Effector memory CD4-positive, alpha-beta T cell (primary cell): ENCODE measurements at regions not wholly inside any gene's neighbourhood (a gene's known extent, or its start where the extent isn't known, plus 50 kb on each side); places are given as distances from the start of the nearest gene placed in this dataset.
A peak's percentile ranks its signal among the peaks of the same experiment; 100 is the strongest.

ENCODE experiments used
- DNase-seq, 3 donors: peaks; one replicate each; pipeline ENCODE4 v3.0.0-alpha.2; 2020
- H3K27ac ChIP-seq: 2 replicates; pipeline ENCODE4 v1.7.0; 2013; ENCODE audit warnings: mild to moderate bottlenecking, low read length, moderate library complexity; ENCODE audit not compliant: insufficient read depth, poor library complexity, severe bottlenecking
- H3K27me3 ChIP-seq: replicated peaks from 2 replicates; pipeline ENCODE4 v1.7.0; 2013; ENCODE audit warnings: mild to moderate bottlenecking, low read length; ENCODE audit not compliant: insufficient read depth, control insufficient read depth, poor library complexity, severe bottlenecking
- H3K36me3 ChIP-seq: 2 replicates; pipeline ENCODE4 v1.7.0; 2013; ENCODE audit warnings: mild to moderate bottlenecking, low read length, moderate library complexity; ENCODE audit not compliant: control insufficient read depth, insufficient read depth
- H3K4me1 ChIP-seq: 2 replicates; pipeline ENCODE4 v1.7.0; 2013; ENCODE audit warnings: low read length, mild to moderate bottlenecking; ENCODE audit not compliant: control insufficient read depth, insufficient read depth, poor library complexity, severe bottlenecking
- H3K4me3 ChIP-seq: 2 replicates; pipeline ENCODE4 v1.7.0; 2013; ENCODE audit warnings: low read length, low read depth, mild to moderate bottlenecking; ENCODE audit not compliant: insufficient read depth, poor library complexity, severe bottlenecking
- H3K9me3 ChIP-seq: 2 replicates; pipeline ENCODE4 v1.7.0; 2013; ENCODE audit warnings: mild to moderate bottlenecking, low read length, moderate library complexity; ENCODE audit not compliant: control insufficient read depth

- Histone ChIP-seq H3K27ac (no peak overlapping the region), H3K9me3 (no peaks in the 10 kb centered on the region), H3K4me3 (peak overlapping the region; percentile 3), H3K4me1 (no peaks in the 10 kb centered on the region), H3K27me3 (no peaks in the 10 kb centered on the region), H3K36me3 (no peaks in the 10 kb centered on the region)
- no peak for DNase-seq
These were observed 167.1 kb upstream of the MAF start for GRCh38 chr16:79767421-79768275.

- DNase-seq: no peak
- Histone ChIP-seq H3K27me3 (no peaks in the 10 kb centered on the region), H3K4me1 (no peaks in the 10 kb centered on the region), H3K9me3 (no peaks in the 10 kb centered on the region), H3K4me3 (no peak overlapping the region), H3K36me3 (no peaks in the 10 kb centered on the region), H3K27ac (no peak overlapping the region)
These were observed 165.4 kb upstream of the MAF start for GRCh38 chr16:79765901-79766394.

DNA sequence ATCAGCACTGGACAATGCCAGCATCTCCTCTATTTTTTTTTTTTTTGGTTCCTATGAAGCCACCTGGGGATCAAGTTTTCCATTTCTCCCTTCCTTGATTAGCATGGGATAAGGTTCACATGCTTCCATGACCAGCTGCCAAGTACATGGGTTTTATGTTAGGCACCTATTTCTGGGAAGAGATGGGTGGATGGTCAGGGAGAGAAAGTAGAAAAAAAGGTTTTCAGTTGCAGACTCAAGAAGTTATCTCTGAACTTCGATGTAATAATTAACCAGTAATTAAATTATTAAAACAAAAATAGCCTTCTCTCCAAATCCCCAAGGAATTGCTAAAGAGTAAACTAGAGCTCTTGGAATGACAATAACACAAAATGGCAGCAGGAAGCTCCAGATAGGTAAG is 164.9 kb upstream of the MAF start:
- no peak overlapping the region for H3K4me3 ChIP-seq
- no peak for DNase-seq
- H3K27ac ChIP-seq: no peak overlapping the region
- no peaks in the 10 kb centered on the region for H3K27me3 ChIP-seq
- H3K9me3 ChIP-seq: no peaks in the 10 kb centered on the region
- H3K36me3 ChIP-seq: no peaks in the 10 kb centered on the region
- no peaks in the 10 kb centered on the region for H3K4me1 ChIP-seq

- no peaks in the 10 kb centered on the region for H3K9me3 ChIP-seq
- no peak for DNase-seq
- H3K4me3 ChIP-seq: no peak overlapping the region
- H3K4me1 ChIP-seq: no peaks in the 10 kb centered on the region
- H3K36me3 ChIP-seq: no peaks in the 10 kb centered on the region
- no peak overlapping the region for H3K27ac ChIP-seq
- no peaks in the 10 kb centered on the region for H3K27me3 ChIP-seq
These were observed 164.0 kb upstream of the MAF start for GRCh38 chr16:79764415-79765110.

DNA sequence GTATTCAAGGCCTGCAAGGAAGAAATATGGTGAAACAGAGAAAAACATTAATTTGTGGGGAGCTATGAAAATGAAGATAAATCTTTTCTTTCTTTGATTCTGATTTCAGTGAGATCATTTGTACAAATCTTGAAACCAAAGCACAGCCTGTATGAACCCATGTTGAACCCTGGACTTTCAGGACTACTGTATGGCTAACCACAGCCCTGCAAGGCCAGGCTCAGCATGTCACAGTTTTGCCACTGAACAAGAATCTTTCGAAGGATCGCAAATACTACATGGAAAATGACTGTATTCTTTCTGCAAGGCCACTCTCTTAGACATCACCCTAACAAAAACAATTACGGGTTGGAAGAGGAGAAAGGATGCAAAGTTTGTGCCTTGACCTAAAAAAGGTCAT is 161.7 kb upstream of the MAF start:
- no peak overlapping the region for H3K4me3 ChIP-seq

DNA sequence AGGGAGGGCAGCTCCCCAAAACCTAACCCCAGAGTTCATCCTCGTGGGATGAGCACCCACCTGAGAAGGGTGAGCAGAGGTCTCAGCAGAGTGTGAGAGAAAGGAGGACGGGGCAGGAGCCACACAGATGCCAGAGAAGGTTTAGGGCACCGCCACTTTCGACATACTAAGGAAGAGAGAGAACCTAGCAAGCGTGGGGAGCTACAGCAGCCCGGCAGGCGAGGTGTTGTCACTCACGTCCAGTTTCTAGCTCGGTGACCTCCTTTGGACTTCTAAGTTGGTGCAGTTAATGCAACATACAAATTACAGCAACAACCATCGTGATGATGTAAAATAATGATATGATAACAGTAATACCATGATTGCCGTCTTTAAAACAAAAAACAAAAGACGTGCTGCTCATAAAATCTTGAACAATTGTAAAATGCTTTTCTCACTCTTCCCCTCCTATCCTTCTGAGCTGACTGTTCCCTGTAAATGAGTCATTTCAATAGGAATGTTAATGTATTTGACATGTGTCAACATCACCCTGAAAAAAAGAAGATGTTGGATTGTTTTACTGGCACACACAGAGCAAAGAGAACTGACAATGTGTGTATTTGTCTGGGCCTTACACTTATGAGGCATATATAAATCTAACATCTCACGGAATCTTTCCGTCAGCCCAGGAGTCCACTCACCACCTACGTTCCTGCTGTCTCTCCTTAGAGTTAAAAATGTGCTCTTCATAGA is 158.2 kb upstream of the MAF start:
- no peaks in the 10 kb centered on the region for H3K27me3 ChIP-seq
- no peaks in the 10 kb centered on the region for H3K9me3 ChIP-seq
- H3K4me1 ChIP-seq: peaks cover 9% of the 10 kb centered on the region
- H3K27ac ChIP-seq: no peak overlapping the region
- no peak overlapping the region for H3K4me3 ChIP-seq
- no peak for DNase-seq
- no peaks in the 10 kb centered on the region for H3K36me3 ChIP-seq

More for the DNA sequence above, 161.7 kb upstream of the MAF start:
- no peaks in the 10 kb centered on the region for H3K36me3 ChIP-seq
- no peak overlapping the region for H3K27ac ChIP-seq
- no peaks in the 10 kb centered on the region for H3K9me3 ChIP-seq
- DNase-seq: no peak
- no peaks in the 10 kb centered on the region for H3K27me3 ChIP-seq
- H3K4me1 ChIP-seq: no peaks in the 10 kb centered on the region

- H3K27ac ChIP-seq: no peak overlapping the region
These were observed 157.4 kb upstream of the MAF start for GRCh38 chr16:79757968-79758367.

DNA sequence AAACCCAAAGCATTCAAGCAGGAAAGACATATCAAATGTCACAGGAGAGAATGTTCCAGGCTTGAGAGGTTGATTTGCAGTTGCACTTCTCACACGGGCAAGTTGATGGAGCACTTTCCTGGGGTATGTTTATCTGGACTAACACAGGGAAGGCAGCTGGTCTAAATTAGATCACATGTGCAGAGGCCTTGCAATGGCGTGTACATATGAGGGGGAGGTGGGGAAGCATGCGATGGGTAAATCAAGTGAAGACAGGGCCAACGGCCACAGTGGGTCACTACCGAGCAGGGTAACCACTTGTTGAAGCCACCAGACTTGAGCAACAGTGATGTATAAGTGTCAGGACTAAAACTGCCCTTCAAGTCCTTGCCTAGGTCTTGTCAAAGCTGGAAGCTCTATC is 156.6 kb upstream of the MAF start:
- DNase-seq: no peak
- Histone ChIP-seq H3K4me1 (peaks cover 9% of the 10 kb centered on the region), H3K27ac (no peak overlapping the region), H3K4me3 (no peak overlapping the region), H3K27me3 (no peaks in the 10 kb centered on the region), H3K9me3 (no peaks in the 10 kb centered on the region), H3K36me3 (no peaks in the 10 kb centered on the region)

More at GRCh38 chr16:79757968-79758367, 157.4 kb upstream of the MAF start:
- Histone ChIP-seq H3K9me3 (no peaks in the 10 kb centered on the region), H3K4me1 (peaks cover 9% of the 10 kb centered on the region), H3K36me3 (no peaks in the 10 kb centered on the region), H3K27me3 (no peaks in the 10 kb centered on the region), H3K4me3 (no peak overlapping the region)
- DNase-seq: no peak

DNA sequence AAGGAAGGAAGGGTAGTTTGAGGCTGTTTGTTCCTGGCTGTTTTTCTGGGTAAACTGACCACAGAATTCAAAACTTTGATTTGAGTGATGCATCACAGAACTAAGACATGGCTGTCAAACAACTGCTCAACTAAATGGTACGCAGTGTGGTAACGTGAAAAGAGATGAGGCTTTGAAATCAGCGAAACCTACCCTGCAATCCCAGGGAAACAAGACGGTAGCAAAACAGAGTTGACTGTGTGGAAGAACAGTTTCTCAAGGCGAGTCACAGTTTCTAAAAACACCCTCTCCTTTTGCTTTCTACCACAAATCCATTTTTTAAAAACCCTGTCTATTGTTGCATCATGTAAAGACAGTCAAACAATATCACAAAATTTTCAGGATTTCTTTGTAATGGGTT is 156.0 kb upstream of the MAF start:
- DNase-seq: no peak
- peaks cover 9% of the 10 kb centered on the region for H3K4me1 ChIP-seq
- H3K4me3 ChIP-seq: no peak overlapping the region
- H3K9me3 ChIP-seq: no peaks in the 10 kb centered on the region
- H3K27ac ChIP-seq: no peak overlapping the region
- no peaks in the 10 kb centered on the region for H3K36me3 ChIP-seq
- no peaks in the 10 kb centered on the region for H3K27me3 ChIP-seq
